ENCODE measurements at regions not wholly inside any gene's neighbourhood (a gene's known extent, or its start where the extent isn't known, plus 50 kb on each side); places are given as distances from the start of the nearest gene placed in this dataset.

GRCh38 chr1:30291526-30291925, 431.9 kb downstream of the MATN1 start:
- no peak for TF ChIP-seq CTCF (IDR thresholded peaks at IDR 0.05; ENCODE audit: low read depth, low read length, missing input control)
- TF ChIP-seq REST (IDR thresholded peaks at IDR 0.05) = no peak
- TF ChIP-seq TAF1 (conservative IDR thresholded peaks at IDR 0.05) = no peak
- no peak for TF ChIP-seq YY1 (IDR thresholded peaks at IDR 0.05)
- no peak for TF ChIP-seq EGR1 (IDR thresholded peaks at IDR 0.05; ENCODE audit: low read depth in 2 of 2)
- no peak for TF ChIP-seq JUND (IDR thresholded peaks at IDR 0.05)
- no peak for TF ChIP-seq RAD21 (IDR thresholded peaks at IDR 0.05)
- TF ChIP-seq FOXA1 (IDR thresholded peaks at IDR 0.05) = no peak
- no peak for TF ChIP-seq NR2F2 (IDR thresholded peaks at IDR 0.05)
- no peak for TF ChIP-seq RXRA (IDR thresholded peaks at IDR 0.05)
- no peak for TF ChIP-seq MAX (IDR thresholded peaks at IDR 0.05)
- no peak for TF ChIP-seq ATF3 (IDR thresholded peaks at IDR 0.05)
- TF ChIP-seq ZBTB33 (IDR thresholded peaks at IDR 0.05) = no peak
- no peak for TF ChIP-seq HNF4A (conservative IDR thresholded peaks at IDR 0.05)
